Activated B cell treated with CpG ODN at 0.5 μM for 24 hours (primary cell): ENCODE measurements at regions not wholly inside any gene's neighbourhood (a gene's known extent, or its start where the extent isn't known, plus 50 kb on each side); places are given as distances from the start of the nearest gene placed in this dataset.
"Not testable (repeated sequence)": the region's sequence is repeated elsewhere in the genome, so short reads cannot be mapped to it uniquely, and the experiment has no call there.

Source experiments
- ATAC-seq: fragments of 200-7000 bp; cut with Tn5 transposase; one replicate; pipeline ENCODE4 v1.10.0; 2021; ENCODE audit warnings: low read depth, mild to moderate bottlenecking, moderate library complexity
- CTCF ChIA-PET: fragments of 350-600 bp; sonication (Branson Sonifier 250); formaldehyde crosslinking; loops from one replicate; lab custom pipeline; 2021; ENCODE audit warnings: antibody characterized with exemption; lab: Charles Lee
- POLR2A ChIA-PET: fragments of 350-600 bp; sonication (Branson Sonifier 250); formaldehyde crosslinking; loops from one replicate; lab custom pipeline; 2021; ENCODE audit warnings: antibody characterized with exemption; lab: Charles Lee
- DNase-seq: peaks from one replicate; pipeline ENCODE4 v3.0.0; 2022
- H3K27ac Mint-ChIP-seq: one replicate; pipeline ENCODE4 v1.8.0; 2020; ENCODE audit warnings: mixed read lengths
- H3K27me3 Mint-ChIP-seq: one replicate; pipeline ENCODE4 v1.8.0; 2021; ENCODE audit warnings: mixed read lengths
- H3K36me3 Mint-ChIP-seq: one replicate; pipeline ENCODE4 v1.8.0; 2021; ENCODE audit warnings: low read depth, mixed read lengths
- H3K4me1 Mint-ChIP-seq: one replicate; pipeline ENCODE4 v1.8.0; 2021; ENCODE audit warnings: mixed read lengths
- H3K4me3 Mint-ChIP-seq: one replicate; pipeline ENCODE4 v1.8.0; 2020; ENCODE audit warnings: mild to moderate bottlenecking, mixed read lengths
- H3K9me3 Mint-ChIP-seq: one replicate; pipeline ENCODE4 v1.8.0; 2020; ENCODE audit warnings: mixed read lengths
- intact Hi-C: fragments of 100-400 bp; cut with micrococcal nuclease; formaldehyde crosslinking; loops from one replicate; pipeline ENCODE4 v1.15.1; 2024
- TF ChIP-seq, protein P1 (sequence below): fragments of 200-600 bp; IDR thresholded peaks from one replicate; pipeline ENCODE4 v1.8.0; 2022; ENCODE audit warnings: antibody characterized with exemption, mild to moderate bottlenecking

DNA sequence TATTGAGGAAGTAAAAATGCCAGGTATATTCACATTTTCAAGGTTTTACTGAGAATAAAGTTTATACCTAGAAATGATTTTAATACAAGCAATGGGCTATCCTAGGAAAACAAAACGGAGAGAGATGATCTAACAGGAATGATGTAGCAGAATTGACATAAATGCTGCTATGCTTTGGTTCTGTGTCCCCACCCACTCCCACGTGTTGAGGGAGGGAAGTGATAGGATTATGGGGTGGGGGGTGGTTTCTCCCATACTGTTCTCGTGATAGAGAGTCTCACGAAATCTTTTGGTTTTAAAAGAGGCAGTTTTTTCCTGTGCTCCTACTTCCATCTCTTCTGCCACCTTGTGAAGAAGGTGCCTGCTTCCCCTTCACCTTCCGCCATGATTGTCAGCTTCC is 236.2 kb upstream of the ZNF337 start:
- DNase-seq, H3K4me1 Mint-ChIP-seq, intact Hi-C loops, POLR2A ChIA-PET, H3K36me3 Mint-ChIP-seq, ATAC-seq, H3K4me3 Mint-ChIP-seq, H3K27me3 Mint-ChIP-seq, H3K9me3 Mint-ChIP-seq, H3K27ac Mint-ChIP-seq, CTCF ChIA-PET: not testable (repeated sequence)

DNA sequence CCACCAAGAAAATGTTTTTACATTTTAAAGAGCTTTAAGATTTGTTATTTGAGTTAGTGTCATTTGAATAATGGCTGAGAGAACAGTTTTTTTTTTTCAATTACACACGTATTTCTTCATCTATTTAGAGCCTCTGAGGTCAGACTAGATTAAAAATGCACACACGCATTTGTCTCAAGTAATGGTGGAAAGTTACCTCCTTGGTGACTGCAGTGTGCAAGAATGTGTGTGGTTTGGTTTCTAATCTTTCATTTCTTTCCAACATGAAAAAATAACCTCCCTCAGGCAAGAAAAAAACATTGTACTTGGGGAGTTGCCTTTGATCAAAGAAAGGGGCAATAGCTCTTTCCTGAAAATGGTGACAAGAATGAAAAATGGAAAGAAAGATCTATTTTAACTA is 235.5 kb upstream of the ZNF337 start:
- CTCF ChIA-PET, ATAC-seq, H3K27me3 Mint-ChIP-seq, H3K27ac Mint-ChIP-seq, H3K9me3 Mint-ChIP-seq, POLR2A ChIA-PET, H3K4me3 Mint-ChIP-seq, H3K4me1 Mint-ChIP-seq, H3K36me3 Mint-ChIP-seq, intact Hi-C loops, DNase-seq: not testable (repeated sequence)

DNA sequence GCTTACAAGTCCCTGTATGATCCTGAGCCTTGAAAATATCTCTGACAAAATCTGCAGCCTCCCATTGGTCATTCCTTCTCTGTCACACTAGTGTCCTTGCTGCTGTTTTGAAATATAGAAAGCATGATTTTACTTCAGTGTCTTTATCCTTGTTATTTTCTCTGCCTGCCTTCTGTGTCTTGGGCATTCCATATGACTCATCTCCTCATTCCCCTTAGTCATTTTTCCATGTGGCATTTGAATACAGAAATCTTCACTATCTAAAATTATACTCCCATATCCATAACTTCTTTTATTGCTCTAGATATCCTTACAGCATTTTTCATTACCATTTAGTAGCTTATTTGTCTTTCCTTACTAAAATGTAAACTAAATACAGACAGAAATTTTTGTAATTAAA is 205.7 kb upstream of the ZNF337 start:
- ATAC-seq, H3K27ac Mint-ChIP-seq, H3K4me1 Mint-ChIP-seq, H3K27me3 Mint-ChIP-seq, DNase-seq, CTCF ChIA-PET, POLR2A ChIA-PET, H3K4me3 Mint-ChIP-seq, intact Hi-C loops, H3K9me3 Mint-ChIP-seq, H3K36me3 Mint-ChIP-seq: not testable (repeated sequence)

DNA sequence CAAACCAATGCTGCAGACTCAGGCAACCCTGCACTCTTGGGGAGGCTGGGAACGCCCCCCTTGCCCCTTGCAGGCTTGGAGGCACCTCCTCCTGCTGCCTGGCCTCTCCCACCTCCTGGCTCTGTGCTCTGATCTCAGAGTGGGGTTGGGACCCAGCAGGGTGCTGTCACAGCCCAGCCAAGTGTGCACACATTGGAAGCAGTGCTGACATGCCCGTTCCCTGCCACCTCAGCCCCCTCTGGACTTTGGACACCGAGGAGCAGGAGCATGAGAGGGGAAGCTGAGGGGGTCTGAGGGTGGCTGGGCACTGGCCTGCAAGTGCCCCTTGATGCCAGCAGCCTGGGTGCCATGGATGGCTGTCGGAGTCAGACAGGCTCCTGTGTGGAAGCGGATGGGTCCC is 202.0 kb upstream of the ZNF337 start:
- DNase-seq, H3K4me3 Mint-ChIP-seq, H3K9me3 Mint-ChIP-seq, ATAC-seq, intact Hi-C loops, CTCF ChIA-PET, H3K4me1 Mint-ChIP-seq, POLR2A ChIA-PET, H3K27me3 Mint-ChIP-seq, H3K36me3 Mint-ChIP-seq, H3K27ac Mint-ChIP-seq: not testable (repeated sequence)

DNA sequence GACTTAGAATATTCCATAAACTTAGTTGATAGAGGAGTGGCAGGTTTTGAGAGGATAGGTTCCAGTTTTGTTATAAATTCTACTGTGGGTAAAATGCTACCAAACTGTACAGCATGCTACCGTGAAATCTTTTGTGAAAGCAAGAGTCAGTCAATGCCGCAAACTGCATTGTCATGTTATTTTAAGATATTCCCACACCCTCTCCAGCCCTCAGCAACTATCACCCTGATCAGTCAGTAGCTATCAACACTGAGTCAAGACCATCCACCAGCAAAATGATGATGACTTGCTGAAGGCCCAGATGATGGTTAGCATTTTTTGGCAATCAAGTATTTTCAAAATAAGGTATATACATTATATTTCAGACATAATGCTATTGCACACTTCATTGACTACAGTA is 182.4 kb upstream of the ZNF337 start:
- H3K9me3 Mint-ChIP-seq, ATAC-seq, H3K4me1 Mint-ChIP-seq, H3K36me3 Mint-ChIP-seq, H3K27ac Mint-ChIP-seq, H3K4me3 Mint-ChIP-seq, intact Hi-C loops, DNase-seq, POLR2A ChIA-PET, CTCF ChIA-PET: not testable (repeated sequence)
- peaks cover 14% of the 10 kb centered on the region for H3K27me3 Mint-ChIP-seq

DNA sequence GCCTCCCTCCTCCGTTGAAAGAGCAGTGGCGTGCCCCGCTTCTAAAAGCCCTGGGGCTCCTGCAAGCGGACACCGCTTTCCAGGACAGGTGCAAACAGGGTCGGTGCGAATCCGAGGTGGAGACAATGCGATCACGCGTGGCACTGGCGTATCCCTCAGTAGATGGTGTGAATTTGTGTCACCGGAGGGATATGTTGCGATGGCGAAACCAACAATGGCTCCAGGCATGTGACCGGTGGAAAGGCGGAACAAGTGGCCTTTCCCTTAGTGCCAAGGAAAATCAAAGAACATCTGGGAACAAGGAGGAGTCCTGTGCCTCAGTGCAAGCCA is 172.0 kb upstream of the ZNF337 start:
- H3K4me3 Mint-ChIP-seq, result peak overlapping the region; percentile 50
- H3K9me3 Mint-ChIP-seq, H3K27ac Mint-ChIP-seq, DNase-seq, CTCF ChIA-PET, POLR2A ChIA-PET, ATAC-seq, H3K36me3 Mint-ChIP-seq: not testable (repeated sequence)
- H3K4me1 Mint-ChIP-seq, result peaks cover 12% of the 10 kb centered on the region
- peaks cover 43% of the 10 kb centered on the region for H3K27me3 Mint-ChIP-seq
- intact Hi-C loops, result loop anchor here (1.0 kb wide), 1 partner anchor 10 kb away; no protein-coding TSS in a partner anchor

DNA sequence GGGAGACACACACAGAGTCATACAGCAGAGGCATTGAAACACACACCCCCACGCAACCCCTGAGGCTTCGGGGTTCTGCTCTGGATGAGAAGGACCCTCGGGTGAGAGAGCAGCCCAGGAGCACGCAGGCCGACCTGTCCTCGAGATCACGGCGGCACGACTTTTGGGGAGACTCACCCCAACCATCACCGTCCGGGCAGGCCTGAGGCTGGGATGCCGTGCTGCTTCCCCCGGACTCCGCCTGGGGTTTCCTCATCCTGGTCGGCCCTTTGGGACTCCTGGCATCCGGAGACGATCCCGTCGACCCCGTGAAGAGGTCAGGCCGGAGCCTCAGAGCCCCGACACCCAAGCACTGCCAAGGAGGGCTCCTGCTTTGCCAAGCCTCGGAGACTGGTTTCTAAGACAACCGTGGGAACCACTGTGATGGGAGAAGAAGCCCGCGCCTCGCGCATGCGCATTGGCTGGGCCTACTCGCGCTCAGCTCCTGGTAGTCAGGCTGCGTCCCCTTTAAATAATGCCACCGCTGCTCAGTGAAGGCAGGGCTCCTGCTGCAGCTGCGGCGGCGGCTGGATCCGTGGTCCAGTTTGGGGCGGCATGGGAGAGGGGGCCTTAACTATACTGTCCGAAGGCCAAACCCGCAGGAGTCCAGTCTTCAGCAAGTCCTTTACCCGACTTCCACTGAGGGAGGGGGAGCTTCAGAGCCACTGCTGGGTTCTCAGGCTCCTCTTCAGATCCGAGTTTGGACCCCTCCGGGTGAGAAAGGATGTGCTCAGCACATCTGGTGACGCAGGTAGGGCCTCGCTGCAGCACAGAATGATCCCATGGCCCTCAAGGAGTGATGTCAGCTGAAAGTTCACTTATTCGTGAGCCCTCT is 171.4 kb upstream of the ZNF337 start:
- ATAC-seq (no peak), DNase-seq (peak; percentile 38)
- POLR2A ChIA-PET, result no interaction called here

DNA sequence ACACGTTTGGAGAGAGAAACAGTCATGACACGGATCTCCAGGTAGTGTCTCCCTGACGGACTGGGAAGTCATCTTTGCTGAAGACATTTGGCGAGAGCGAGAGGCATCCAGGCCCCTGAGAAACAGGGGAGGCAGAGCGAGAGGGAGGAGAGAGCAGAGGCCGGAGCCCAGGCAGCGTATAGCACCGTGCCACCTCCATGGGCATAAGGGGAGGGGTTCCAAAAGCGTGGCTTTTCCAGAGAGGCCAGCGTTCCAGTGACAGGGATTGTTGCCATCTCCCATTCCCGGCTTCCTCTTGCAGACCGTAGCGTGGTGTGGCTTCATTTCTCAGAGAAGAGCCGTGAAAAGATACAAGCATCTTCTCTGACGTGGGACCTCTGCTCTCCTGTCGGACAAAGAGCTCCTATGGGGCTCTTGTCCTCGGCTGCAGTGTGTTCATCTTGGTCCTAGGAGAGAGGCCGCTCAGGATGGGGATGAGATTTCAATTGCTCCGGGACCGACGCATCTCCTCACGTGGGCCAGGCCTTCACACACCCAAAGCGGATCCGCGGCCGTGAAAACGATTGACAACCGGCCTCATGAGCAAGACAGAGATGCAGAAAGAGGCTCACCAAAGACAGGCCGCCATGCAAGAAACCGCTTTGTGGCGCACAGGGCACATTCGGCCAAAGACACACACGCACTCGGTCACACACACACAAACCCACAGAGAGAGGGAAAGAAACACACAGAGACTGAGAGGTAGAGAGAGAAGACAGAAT is 170.5 kb upstream of the ZNF337 start:
- DNase-seq, H3K27ac Mint-ChIP-seq, CTCF ChIA-PET, H3K9me3 Mint-ChIP-seq, ATAC-seq, POLR2A ChIA-PET, H3K36me3 Mint-ChIP-seq, intact Hi-C loops: not testable (repeated sequence)
- peaks cover 25% of the 10 kb centered on the region for H3K4me1 Mint-ChIP-seq
- H3K4me3 Mint-ChIP-seq, result peak overlapping the region; percentile 63
- H3K27me3 Mint-ChIP-seq, result peaks cover 49% of the 10 kb centered on the region

More for the DNA sequence above, 171.4 kb upstream of the ZNF337 start:
- intact Hi-C loops, result loop anchor here (1.0 kb wide), 1 partner anchor 10 kb away; no protein-coding TSS in a partner anchor
- Mint-ChIP-seq H3K4me1 (peaks cover 17% of the 10 kb centered on the region), H3K4me3 (peak overlapping the region; percentile 63), H3K36me3 (no peaks in the 10 kb centered on the region), H3K27ac (no peak overlapping the region), H3K9me3 (peaks cover 2% of the 10 kb centered on the region), H3K27me3 (peaks cover 46% of the 10 kb centered on the region)
- TF ChIP-seq, protein P1, sequence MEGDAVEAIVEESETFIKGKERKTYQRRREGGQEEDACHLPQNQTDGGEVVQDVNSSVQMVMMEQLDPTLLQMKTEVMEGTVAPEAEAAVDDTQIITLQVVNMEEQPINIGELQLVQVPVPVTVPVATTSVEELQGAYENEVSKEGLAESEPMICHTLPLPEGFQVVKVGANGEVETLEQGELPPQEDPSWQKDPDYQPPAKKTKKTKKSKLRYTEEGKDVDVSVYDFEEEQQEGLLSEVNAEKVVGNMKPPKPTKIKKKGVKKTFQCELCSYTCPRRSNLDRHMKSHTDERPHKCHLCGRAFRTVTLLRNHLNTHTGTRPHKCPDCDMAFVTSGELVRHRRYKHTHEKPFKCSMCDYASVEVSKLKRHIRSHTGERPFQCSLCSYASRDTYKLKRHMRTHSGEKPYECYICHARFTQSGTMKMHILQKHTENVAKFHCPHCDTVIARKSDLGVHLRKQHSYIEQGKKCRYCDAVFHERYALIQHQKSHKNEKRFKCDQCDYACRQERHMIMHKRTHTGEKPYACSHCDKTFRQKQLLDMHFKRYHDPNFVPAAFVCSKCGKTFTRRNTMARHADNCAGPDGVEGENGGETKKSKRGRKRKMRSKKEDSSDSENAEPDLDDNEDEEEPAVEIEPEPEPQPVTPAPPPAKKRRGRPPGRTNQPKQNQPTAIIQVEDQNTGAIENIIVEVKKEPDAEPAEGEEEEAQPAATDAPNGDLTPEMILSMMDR, result no peak
- CTCF ChIA-PET, result no interaction called here
